HG02973 (cell line): ENCODE measurements at regions not wholly inside any gene's neighbourhood (a gene's known extent, or its start where the extent isn't known, plus 50 kb on each side); places are given as distances from the start of the nearest gene placed in this dataset.

ENCODE experiments used
- ATAC-seq: cut with Tn5 transposase; IDR thresholded peaks from one replicate; pipeline ENCODE4 v1.9.1; 2021; ENCODE audit warnings: moderate library complexity; ENCODE audit not compliant: unreplicated experiment

DNA sequence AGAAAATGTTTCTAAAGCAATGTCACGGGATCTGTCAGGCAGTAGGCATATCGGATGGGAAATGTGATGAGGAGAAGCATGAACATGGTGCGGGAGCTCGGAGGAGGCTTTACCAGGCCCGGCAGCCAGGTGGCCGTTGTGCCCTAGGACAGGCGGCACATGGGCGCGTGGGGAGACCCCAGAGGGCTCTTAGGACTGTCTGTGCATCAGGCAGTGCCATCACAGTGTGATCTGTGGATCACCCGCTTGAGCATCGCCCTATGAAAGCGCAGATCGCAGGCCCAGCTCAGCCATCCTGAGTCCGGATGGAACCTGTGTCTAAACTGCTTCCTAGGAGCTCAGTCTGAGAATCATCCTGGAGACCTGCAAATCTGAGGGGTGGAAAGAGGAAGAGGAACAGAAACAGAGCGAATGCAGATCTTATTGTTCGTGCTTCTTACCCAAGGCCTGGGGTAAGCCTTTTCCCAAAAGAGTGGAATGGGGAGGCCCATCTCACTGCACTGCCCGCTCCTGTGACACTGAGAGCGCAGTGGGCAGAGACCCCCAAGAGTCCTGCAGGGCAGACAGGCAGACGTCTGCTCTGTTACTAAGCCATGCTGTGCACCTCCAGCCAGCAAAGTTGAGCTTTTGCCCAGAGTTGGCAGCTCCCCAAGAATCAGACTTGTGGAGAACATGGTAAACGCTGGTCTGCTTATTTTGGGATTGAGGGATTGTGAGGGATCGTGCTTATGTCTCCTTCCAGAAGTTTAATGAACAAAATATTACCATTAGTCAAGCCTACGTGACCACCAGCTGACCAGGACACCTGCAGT lies 251.0 kb downstream of the RHOU start:
- ATAC-seq: no peak

GRCh38 chr1:228987286-228987685 lies 252.0 kb downstream of the RHOU start:
- no peak for ATAC-seq

DNA sequence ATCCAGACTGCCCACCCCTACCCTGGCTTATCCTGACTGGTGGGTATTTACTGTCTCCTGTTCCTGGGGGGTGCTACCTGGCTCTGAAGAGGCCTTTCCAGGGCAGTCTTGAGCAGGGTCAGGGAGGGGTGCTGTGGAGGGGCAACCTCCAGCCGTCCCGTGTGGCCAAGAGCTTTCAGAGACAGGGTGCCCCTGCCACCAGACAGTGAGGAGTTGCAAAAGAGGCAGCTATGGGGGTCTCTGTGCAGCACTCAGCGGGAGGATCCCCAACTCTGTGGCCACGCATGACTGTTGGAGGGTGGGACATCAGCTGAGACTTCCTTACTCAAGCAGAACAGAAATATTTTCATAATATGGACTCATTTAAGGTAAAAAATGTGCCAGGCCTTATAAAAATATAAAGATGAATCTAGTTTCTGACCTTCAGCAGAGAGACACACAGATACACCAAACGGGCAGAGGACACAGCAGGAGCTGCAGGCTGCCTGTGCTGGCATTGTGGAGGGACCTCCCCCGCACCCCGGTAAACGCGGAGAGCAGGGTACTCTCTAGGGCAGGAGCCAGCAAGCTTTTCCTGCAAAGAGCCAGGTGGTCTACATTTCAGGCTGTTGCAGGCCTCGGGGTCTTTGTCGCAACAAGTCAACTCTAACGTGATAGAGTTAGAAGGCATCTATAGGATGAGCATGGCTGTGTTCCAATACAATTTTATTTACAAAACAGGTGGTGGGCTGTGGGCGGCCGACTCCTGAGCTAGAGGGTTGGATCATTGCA lies 252.6 kb downstream of the RHOU start:
- ATAC-seq: no peak

DNA sequence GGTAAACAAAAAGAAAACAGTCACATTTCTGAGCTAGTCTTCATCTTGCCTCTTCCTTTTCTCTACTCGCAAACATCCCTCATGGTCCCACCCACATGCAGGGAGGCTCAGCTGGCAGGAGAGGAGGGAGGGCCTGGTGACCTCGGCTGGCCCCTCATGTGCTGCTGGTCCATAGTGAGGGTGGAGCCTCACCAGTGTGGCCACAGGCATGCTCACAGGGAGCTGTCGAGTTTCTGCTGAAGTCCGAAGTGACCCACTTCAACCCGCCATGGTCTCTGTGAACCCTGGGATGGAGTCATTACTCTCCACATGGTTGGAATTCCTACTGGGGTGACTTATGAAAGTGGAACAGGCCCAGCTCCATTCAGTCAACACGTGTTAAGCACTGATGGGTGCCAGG lies 253.4 kb downstream of the RHOU start:
- no peak for ATAC-seq

GRCh38 chr1:228989176-228989575 lies 253.9 kb downstream of the RHOU start:
- no peak for ATAC-seq

- ATAC-seq: no peak
Observed at GRCh38 chr1:228989676-228989991, 254.4 kb downstream of the RHOU start.

- ATAC-seq: no peak
Observed at GRCh38 chr1:228989992-228990827, 254.9 kb downstream of the RHOU start.

GRCh38 chr1:228990906-228991569 lies 255.8 kb downstream of the RHOU start:
- no peak for ATAC-seq

DNA sequence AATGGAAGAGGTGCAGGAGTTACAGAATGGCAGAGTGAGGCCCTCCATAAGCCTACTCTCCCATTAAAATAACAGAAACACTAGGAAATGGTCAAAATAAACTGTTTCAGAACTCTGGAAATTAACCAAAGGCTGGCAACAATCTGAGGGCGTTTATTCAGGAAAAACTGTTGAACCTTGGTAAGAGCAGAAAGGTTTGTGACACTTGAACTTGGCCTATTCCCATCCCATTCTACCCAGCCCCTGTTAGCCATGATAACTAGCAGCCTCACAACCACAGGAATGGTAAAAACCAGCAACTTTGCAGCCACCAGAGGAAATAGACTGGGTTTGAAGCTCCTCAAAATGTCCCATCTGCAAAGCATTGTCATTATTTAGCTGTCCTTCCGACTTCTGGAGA lies 256.8 kb downstream of the RHOU start:
- no peak for ATAC-seq

GRCh38 chr1:228992907-228993535 lies 257.7 kb downstream of the RHOU start:
- no peak for ATAC-seq

GRCh38 chr1:228994676-228995594 lies 259.7 kb downstream of the RHOU start:
- no peak for ATAC-seq

GRCh38 chr1:228996281-228996680 lies 261.0 kb downstream of the RHOU start:
- no peak for ATAC-seq

DNA sequence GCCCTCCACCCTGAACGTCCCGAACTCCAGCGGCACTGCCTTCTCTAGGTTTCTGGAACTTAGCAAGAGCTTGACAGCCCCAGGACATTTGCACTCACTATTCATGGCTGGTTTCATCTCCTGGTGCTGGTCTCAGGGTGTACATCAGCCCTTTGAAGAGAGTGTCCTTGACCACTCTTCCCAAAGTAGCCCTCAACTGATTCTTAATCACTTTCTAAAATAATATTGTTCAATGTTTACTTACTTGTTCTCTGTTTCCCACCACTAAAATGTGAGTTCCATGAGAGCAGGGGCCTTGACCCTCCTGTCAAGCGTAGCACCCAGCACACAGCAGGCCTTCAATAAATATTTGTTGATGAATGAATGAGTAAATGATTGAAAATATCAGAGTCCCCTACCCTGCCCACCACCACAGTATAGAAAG lies 262.5 kb downstream of the RHOU start:
- no peak for ATAC-seq

- ATAC-seq: no peak
Observed at GRCh38 chr1:228998179-228998578, 262.9 kb downstream of the RHOU start.

- no peak for ATAC-seq
Observed at GRCh38 chr1:228999446-229000170, 264.3 kb downstream of the RHOU start.

DNA sequence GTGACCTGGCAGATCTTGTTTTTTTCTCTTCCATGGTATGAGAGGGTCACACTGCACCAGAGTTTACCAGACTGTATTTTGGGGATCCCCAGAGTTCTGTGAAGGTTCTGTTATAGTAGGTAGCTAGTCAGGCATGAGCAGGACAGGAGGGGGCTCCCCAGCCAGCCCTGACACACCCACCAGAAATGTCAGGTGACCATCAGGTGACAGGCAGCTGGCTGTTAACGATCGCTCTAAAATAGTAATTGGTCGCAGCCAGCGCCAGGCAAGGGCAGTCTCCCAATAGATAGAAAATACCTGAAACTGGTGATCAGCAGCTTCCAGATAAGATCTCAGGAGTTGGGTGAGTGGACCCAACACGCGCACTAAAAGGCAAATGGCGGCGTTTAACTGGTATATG lies 264.9 kb downstream of the RHOU start:
- no peak for ATAC-seq

- no peak for ATAC-seq
Observed at GRCh38 chr1:229001467-229002011, 266.3 kb downstream of the RHOU start.

DNA sequence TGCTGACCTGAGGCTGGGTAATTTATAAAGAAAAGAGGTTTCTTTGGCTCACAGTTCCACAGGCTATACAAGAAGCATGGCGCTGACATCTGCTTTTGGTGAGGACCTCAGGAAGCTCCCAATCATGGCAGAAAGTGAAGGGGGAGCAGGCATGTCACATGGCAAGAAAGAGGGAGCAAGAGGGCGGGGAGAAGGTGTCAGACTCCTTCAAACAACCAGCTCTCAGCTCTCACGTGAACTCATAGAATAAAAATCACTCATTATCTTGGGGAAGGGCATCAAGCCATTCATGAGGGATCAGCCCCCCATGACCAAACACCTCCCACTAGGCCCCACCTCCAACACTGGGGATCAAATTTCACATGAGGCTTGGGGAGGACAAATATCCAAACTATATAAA lies 266.8 kb downstream of the RHOU start:
- no peak for ATAC-seq
